ENCODE measurements at regions not wholly inside any gene's neighbourhood (a gene's known extent, or its start where the extent isn't known, plus 50 kb on each side); places are given as distances from the start of the nearest gene placed in this dataset.

GRCh38 chr21:24895885-24896734 lies 711.2 kb downstream of the MRPL39 start:
- DNase-seq (ENCODE audit: low spot score): peak; percentile 11

- no peak for DNase-seq (ENCODE audit: low spot score)
Measured at GRCh38 chr21:24894324-24894723, 713.0 kb downstream of the MRPL39 start.

- no peak for DNase-seq (ENCODE audit: low spot score)
Measured at GRCh38 chr21:24890021-24890420, 717.3 kb downstream of the MRPL39 start.

GRCh38 chr21:24881506-24881905 lies 725.8 kb downstream of the MRPL39 start:
- no peak for DNase-seq (ENCODE audit: low spot score)

- DNase-seq (ENCODE audit: low spot score): no peak
Measured at GRCh38 chr21:24870633-24871032, 736.6 kb downstream of the MRPL39 start.

- DNase-seq (ENCODE audit: low spot score): no peak
Measured at GRCh38 chr21:24869862-24870261, 737.4 kb downstream of the MRPL39 start.

GRCh38 chr21:24868117-24868516 lies 739.2 kb downstream of the MRPL39 start:
- no peak for DNase-seq (ENCODE audit: low spot score)

- no peak for DNase-seq (ENCODE audit: low spot score)
Measured at GRCh38 chr21:24861471-24861870, 745.8 kb downstream of the MRPL39 start.

- DNase-seq (ENCODE audit: low spot score): no peak
Measured at GRCh38 chr21:24856326-24856725, 751.0 kb downstream of the MRPL39 start.

GRCh38 chr21:24852610-24853195 lies 754.6 kb downstream of the MRPL39 start:
- DNase-seq (ENCODE audit: low spot score): no peak

GRCh38 chr21:24850121-24850520 lies 757.2 kb downstream of the MRPL39 start:
- DNase-seq (ENCODE audit: low spot score): no peak

GRCh38 chr21:24844671-24845070 lies 762.6 kb downstream of the MRPL39 start:
- no peak for DNase-seq (ENCODE audit: low spot score)

GRCh38 chr21:24840287-24840686 lies 767.0 kb downstream of the MRPL39 start:
- DNase-seq (ENCODE audit: low spot score): no peak

GRCh38 chr21:24832961-24833360 lies 774.3 kb downstream of the MRPL39 start:
- DNase-seq (ENCODE audit: low spot score): no peak

GRCh38 chr21:24829397-24829796 lies 777.9 kb downstream of the MRPL39 start:
- DNase-seq (ENCODE audit: low spot score): no peak

- DNase-seq (ENCODE audit: low spot score): no peak
Measured at GRCh38 chr21:24826822-24827221, 780.5 kb downstream of the MRPL39 start.

- DNase-seq (ENCODE audit: low spot score): no peak
Measured at GRCh38 chr21:24825348-24825747, 781.9 kb downstream of the MRPL39 start.

- no peak for DNase-seq (ENCODE audit: low spot score)
Measured at GRCh38 chr21:24824209-24824608, 783.1 kb downstream of the MRPL39 start.

- no peak for DNase-seq (ENCODE audit: low spot score)
Measured at GRCh38 chr21:24823247-24823646, 784.0 kb downstream of the MRPL39 start.

- no peak for DNase-seq (ENCODE audit: low spot score)
Measured at GRCh38 chr21:24785033-24785432, 822.2 kb downstream of the MRPL39 start.

- no peak for DNase-seq (ENCODE audit: low spot score)
Measured at GRCh38 chr21:24781146-24781545, 826.1 kb downstream of the MRPL39 start.

- DNase-seq (ENCODE audit: low spot score): no peak
Measured at GRCh38 chr21:24759348-24760075, 847.8 kb downstream of the MRPL39 start.

- DNase-seq (ENCODE audit: low spot score): no peak
Measured at GRCh38 chr21:24738063-24738462, 869.2 kb downstream of the MRPL39 start.

Measured in mucosa of gallbladder (tissue), 1 donor.